Parathyroid adenoma (tissue), 2 donors: ENCODE measurements at regions not wholly inside any gene's neighbourhood (a gene's known extent, or its start where the extent isn't known, plus 50 kb on each side); places are given as distances from the start of the nearest gene placed in this dataset.
"Not testable (repeated sequence)": the region's sequence is repeated elsewhere in the genome, so short reads cannot be mapped to it uniquely, and the experiment has no call there.

Source experiments
- H2AFZ ChIP-seq: fragments of 300-600 bp; sonication (generic); one replicate; pipeline ENCODE4 v1.7.0; 2017; ENCODE audit warnings: antibody characterized with exemption, mild to moderate bottlenecking
- H3K27ac ChIP-seq: fragments of 300-600 bp; sonication (generic); one replicate; pipeline ENCODE4 v1.7.0; 2017
- H3K27me3 ChIP-seq: fragments of 300-600 bp; sonication (generic); one replicate; pipeline ENCODE4 v1.7.0; 2017; ENCODE audit warnings: low read length; ENCODE audit not compliant: control insufficient read depth, insufficient read depth
- H3K36me3 ChIP-seq: fragments of 300-600 bp; sonication (generic); one replicate; pipeline ENCODE4 v1.7.0; 2017; ENCODE audit warnings: low read length; ENCODE audit not compliant: control insufficient read depth, insufficient read depth
- H3K4me1 ChIP-seq: fragments of 300-600 bp; sonication (generic); one replicate; pipeline ENCODE4 v1.7.0; 2017; ENCODE audit warnings: control low read depth
- H3K4me2 ChIP-seq: fragments of 300-600 bp; sonication (generic); one replicate; pipeline ENCODE4 v1.7.0; 2017; ENCODE audit warnings: low read length
- H3K4me3 ChIP-seq: fragments of 300-600 bp; sonication (generic); one replicate; pipeline ENCODE4 v1.7.0; 2017; ENCODE audit warnings: low read depth, low read length
- H3K79me2 ChIP-seq: fragments of 300-600 bp; sonication (generic); one replicate; pipeline ENCODE4 v1.7.0; 2017; ENCODE audit warnings: control low read depth
- H3K9ac ChIP-seq: fragments of 300-600 bp; sonication (generic); one replicate; pipeline ENCODE4 v1.7.0; 2017; ENCODE audit warnings: mild to moderate bottlenecking
- H3K9me3 ChIP-seq: fragments of 300-600 bp; sonication (generic); one replicate; pipeline ENCODE4 v1.7.0; 2017; ENCODE audit warnings: low read length; ENCODE audit not compliant: control insufficient read depth
- TF ChIP-seq, protein P1 (sequence below): fragments of 300-600 bp; sonication (generic); IDR thresholded peaks from one replicate; pipeline ENCODE4 v1.7.0; 2017; ENCODE audit warnings: antibody characterized with exemption, mild to moderate bottlenecking
- donor health status: primary hyperparathyroidism.

- Histone ChIP-seq H3K36me3 (no peaks in the 10 kb centered on the region), H3K27me3 (no peaks in the 10 kb centered on the region)
- TF ChIP-seq, protein P1, sequence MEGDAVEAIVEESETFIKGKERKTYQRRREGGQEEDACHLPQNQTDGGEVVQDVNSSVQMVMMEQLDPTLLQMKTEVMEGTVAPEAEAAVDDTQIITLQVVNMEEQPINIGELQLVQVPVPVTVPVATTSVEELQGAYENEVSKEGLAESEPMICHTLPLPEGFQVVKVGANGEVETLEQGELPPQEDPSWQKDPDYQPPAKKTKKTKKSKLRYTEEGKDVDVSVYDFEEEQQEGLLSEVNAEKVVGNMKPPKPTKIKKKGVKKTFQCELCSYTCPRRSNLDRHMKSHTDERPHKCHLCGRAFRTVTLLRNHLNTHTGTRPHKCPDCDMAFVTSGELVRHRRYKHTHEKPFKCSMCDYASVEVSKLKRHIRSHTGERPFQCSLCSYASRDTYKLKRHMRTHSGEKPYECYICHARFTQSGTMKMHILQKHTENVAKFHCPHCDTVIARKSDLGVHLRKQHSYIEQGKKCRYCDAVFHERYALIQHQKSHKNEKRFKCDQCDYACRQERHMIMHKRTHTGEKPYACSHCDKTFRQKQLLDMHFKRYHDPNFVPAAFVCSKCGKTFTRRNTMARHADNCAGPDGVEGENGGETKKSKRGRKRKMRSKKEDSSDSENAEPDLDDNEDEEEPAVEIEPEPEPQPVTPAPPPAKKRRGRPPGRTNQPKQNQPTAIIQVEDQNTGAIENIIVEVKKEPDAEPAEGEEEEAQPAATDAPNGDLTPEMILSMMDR, result no peak
Observed at GRCh38 chr12:112627851-112628250, 163.7 kb upstream of the RPH3A start.

GRCh38 chr12:112631974-112632373 lies 159.6 kb upstream of the RPH3A start:
- not testable (repeated sequence) for H3K4me3 ChIP-seq, H3K36me3 ChIP-seq, H3K27ac ChIP-seq, H3K4me2 ChIP-seq, H3K9me3 ChIP-seq, H3K9ac ChIP-seq, H3K4me1 ChIP-seq, H2AFZ ChIP-seq, H3K79me2 ChIP-seq, H3K27me3 ChIP-seq

More at GRCh38 chr12:112627851-112628250, 163.7 kb upstream of the RPH3A start:
- no peak overlapping the region for H3K4me3 ChIP-seq
- no peaks in the 10 kb centered on the region for H3K79me2 ChIP-seq
- no peak overlapping the region for H3K4me2 ChIP-seq
- no peak overlapping the region for H3K9ac ChIP-seq
- H3K9me3 ChIP-seq, result no peaks in the 10 kb centered on the region
- no peak overlapping the region for H2AFZ ChIP-seq
- H3K27ac ChIP-seq, result no peak overlapping the region
- no peaks in the 10 kb centered on the region for H3K4me1 ChIP-seq

GRCh38 chr12:112635036-112635435 lies 156.5 kb upstream of the RPH3A start:
- H3K9ac ChIP-seq, result no peak overlapping the region
- no peak overlapping the region for H3K4me3 ChIP-seq
- no peak overlapping the region for H3K4me2 ChIP-seq
- no peaks in the 10 kb centered on the region for H3K79me2 ChIP-seq
- H3K9me3 ChIP-seq, result no peaks in the 10 kb centered on the region
- H3K27me3 ChIP-seq, result no peaks in the 10 kb centered on the region
- no peak overlapping the region for H3K27ac ChIP-seq
- H2AFZ ChIP-seq, result no peak overlapping the region
- H3K4me1 ChIP-seq, result no peaks in the 10 kb centered on the region
- TF ChIP-seq, protein P1, result no peak
- H3K36me3 ChIP-seq, result no peaks in the 10 kb centered on the region

- TF ChIP-seq, protein P1, result no peak
- no peak overlapping the region for H3K27ac ChIP-seq
- no peak overlapping the region for H3K4me2 ChIP-seq
- no peaks in the 10 kb centered on the region for H3K27me3 ChIP-seq
- no peak overlapping the region for H3K4me3 ChIP-seq
- no peaks in the 10 kb centered on the region for H3K79me2 ChIP-seq
- H3K9me3 ChIP-seq, result no peaks in the 10 kb centered on the region
- no peaks in the 10 kb centered on the region for H3K36me3 ChIP-seq
- H3K9ac ChIP-seq, result no peak overlapping the region
- H2AFZ ChIP-seq, result no peak overlapping the region
- H3K4me1 ChIP-seq, result no peaks in the 10 kb centered on the region
Observed at GRCh38 chr12:112638420-112638819, 153.1 kb upstream of the RPH3A start.

DNA sequence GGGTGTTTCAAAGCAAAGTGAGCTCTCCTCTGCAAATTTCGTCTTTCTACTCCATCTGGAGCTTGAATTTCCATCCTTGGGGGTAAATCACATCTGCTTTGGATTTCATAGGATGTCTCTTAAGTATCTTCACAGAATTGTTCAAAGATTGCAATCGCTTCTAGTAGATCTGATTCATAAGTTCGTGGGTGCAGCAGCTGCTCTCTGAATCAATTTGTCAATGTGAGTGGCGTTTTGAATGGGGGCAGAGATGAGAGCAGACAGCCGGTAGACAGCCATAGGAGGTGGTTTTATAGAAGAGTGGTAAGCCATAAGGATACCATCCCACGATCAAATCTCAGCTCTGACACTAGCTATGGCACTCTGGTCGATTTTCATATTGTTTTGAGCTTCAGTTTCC lies 146.0 kb upstream of the RPH3A start:
- no peaks in the 10 kb centered on the region for H3K4me1 ChIP-seq
- H3K36me3 ChIP-seq, result no peaks in the 10 kb centered on the region
- no peaks in the 10 kb centered on the region for H3K79me2 ChIP-seq
- no peaks in the 10 kb centered on the region for H3K9me3 ChIP-seq
- H3K9ac ChIP-seq, result no peak overlapping the region
- H3K4me3 ChIP-seq, result no peak overlapping the region
- no peaks in the 10 kb centered on the region for H3K27me3 ChIP-seq
- H2AFZ ChIP-seq, result no peak overlapping the region
- H3K4me2 ChIP-seq, result no peak overlapping the region
- H3K27ac ChIP-seq, result no peak overlapping the region
- TF ChIP-seq, protein P1, result no peak
